ENCODE measurements at regions not wholly inside any gene's neighbourhood (a gene's known extent, or its start where the extent isn't known, plus 50 kb on each side); places are given as distances from the start of the nearest gene placed in this dataset.
A peak's percentile ranks its signal among the peaks of the same experiment; 100 is the strongest.

DNA sequence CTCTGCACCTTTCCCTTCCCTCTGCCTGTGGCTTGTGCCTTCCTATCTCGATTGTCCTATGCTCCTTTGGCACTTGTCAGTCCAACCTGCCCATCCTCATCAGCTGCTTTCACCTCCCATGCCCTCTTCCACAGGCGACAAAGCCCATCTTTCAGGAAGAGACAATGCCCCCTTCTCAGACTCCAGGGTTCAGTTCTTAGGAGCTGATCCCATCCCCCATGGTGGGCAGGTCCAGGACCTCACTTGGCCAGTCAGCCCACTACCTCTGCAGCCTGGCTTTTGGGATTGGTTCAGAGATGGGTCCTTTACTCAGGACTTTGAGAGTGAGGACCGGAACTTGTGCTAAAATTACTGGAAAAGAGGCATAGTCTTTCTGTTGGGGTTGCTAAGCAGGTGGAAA lies 74.0 kb upstream of the NANOS1 start:
- Histone ChIP-seq H3K4me2 (ENCODE audit: low read length) (no peak overlapping the region), H3K79me2 (ENCODE audit: control insufficient read depth, insufficient read depth, low read length, poor library complexity) (peaks cover 4% of the 10 kb centered on the region), H3K23ac (ENCODE audit: low read length) (no peak overlapping the region), H3K27ac (ENCODE audit: low read depth, low read length) (no peak overlapping the region), H2BK12ac (ENCODE audit: low read length) (no peak overlapping the region), H3K4ac (ENCODE audit: low read depth, low read length) (no peak overlapping the region), H4K91ac (ENCODE audit: low read depth, low read length) (no peak overlapping the region), H3K14ac (ENCODE audit: low read length) (no peak overlapping the region), H3K9ac (ENCODE audit: low read length) (no peak overlapping the region), H3K18ac (ENCODE audit: low read length) (no peak overlapping the region), H3K9me3 (ENCODE audit: insufficient read depth, low read depth, low read length) (no peaks in the 10 kb centered on the region), H3K79me1 (ENCODE audit: low read length) (peaks cover 8% of the 10 kb centered on the region), H2AFZ (ENCODE audit: insufficient read depth, low read length, poor library complexity) (no peak overlapping the region), H4K8ac (ENCODE audit: low read depth, low read length) (no peak overlapping the region), H3K4me1 (ENCODE audit: control insufficient read depth in 1 of 2, insufficient read depth in 2 of 2, low read length in 2 of 2) (peaks cover 13 to 16% of the 10 kb centered on the region in 2 experiments), H4K12ac (ENCODE audit: low read depth, low read length) (no peak overlapping the region), H3K27me3 (ENCODE audit: insufficient read depth, low read length) (no peaks in the 10 kb centered on the region), H3K36me3 (ENCODE audit: control insufficient read depth in 1 of 2, insufficient read depth in 2 of 2, low read length in 2 of 2) (no peaks in the 10 kb centered on the region), H2BK5ac (ENCODE audit: low read depth, low read length, poor library complexity) (no peak overlapping the region), H2AK5ac (ENCODE audit: low read length) (no peak overlapping the region), H2BK120ac (ENCODE audit: insufficient read depth, low read length, poor library complexity) (no peak overlapping the region), H3K4me3 (ENCODE audit: low read depth, low read length) (no peak overlapping the region)
- no peak for DNase-seq
- WGBS (ENCODE audit: extremely low coverage, insufficient coverage, insufficient read length) = no CpG with 5 or more reads among the region's 3 CpGs

DNA sequence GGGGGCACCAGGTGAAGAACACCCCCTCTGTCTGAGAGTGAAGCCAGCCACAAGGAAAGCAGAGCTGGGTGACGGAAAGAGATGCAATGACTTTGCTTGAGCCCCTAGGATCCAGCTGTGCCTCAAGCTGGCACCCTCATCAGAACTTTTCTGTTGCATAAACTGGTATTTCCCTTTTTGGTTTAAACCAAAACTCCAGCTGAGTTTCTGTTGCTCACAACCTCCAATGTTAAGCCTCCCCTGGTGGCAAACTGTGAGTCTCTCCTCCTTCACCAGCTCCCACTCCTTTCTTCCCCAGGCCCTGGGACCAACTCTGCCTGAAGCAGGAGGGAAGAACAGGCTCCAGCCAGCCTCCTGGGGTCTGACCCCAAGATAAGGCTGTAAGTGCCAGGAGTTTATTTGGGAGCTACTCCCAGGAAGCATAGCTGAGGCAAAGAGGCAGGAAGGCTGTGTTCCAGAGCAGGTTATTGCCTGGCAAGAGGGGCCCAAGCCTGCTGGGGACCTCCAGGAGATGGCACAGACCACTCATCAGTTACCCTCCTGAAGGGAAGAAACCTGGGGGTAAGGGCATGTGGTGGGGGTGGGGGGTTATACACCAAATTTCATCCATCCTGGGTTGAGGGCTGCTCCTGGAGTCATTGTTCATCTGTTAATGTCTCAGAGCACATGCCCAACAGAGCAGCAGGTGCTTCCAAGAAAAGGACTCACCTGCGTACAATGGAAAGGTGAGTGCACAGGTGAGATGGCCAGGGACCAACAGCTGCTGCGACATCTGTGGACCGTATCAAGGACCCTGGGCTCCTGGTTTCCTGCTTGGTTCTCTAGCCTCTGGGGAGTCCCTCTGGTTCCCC lies 73.3 kb upstream of the NANOS1 start:
- Histone ChIP-seq H3K4ac (ENCODE audit: low read depth, low read length) (no peak overlapping the region), H3K4me3 (ENCODE audit: low read depth, low read length) (no peak overlapping the region), H4K12ac (ENCODE audit: low read depth, low read length) (no peak overlapping the region), H4K91ac (ENCODE audit: low read depth, low read length) (no peak overlapping the region), H3K9me3 (ENCODE audit: insufficient read depth, low read depth, low read length) (no peaks in the 10 kb centered on the region), H3K27ac (ENCODE audit: low read depth, low read length) (no peak overlapping the region), H3K14ac (ENCODE audit: low read length) (no peak overlapping the region), H4K8ac (ENCODE audit: low read depth, low read length) (no peak overlapping the region), H3K27me3 (ENCODE audit: insufficient read depth, low read length) (no peaks in the 10 kb centered on the region), H3K23ac (ENCODE audit: low read length) (no peak overlapping the region), H2BK120ac (ENCODE audit: insufficient read depth, low read length, poor library complexity) (no peak overlapping the region), H3K4me2 (ENCODE audit: low read length) (no peak overlapping the region), H2BK12ac (ENCODE audit: low read length) (no peak overlapping the region), H3K9ac (ENCODE audit: low read length) (no peak overlapping the region), H3K79me1 (ENCODE audit: low read length) (peaks cover 8% of the 10 kb centered on the region), H2AFZ (ENCODE audit: insufficient read depth, low read length, poor library complexity) (no peak overlapping the region), H2AK5ac (ENCODE audit: low read length) (no peak overlapping the region), H3K79me2 (ENCODE audit: control insufficient read depth, insufficient read depth, low read length, poor library complexity) (peaks cover 4% of the 10 kb centered on the region), H3K4me1 (ENCODE audit: control insufficient read depth in 1 of 2, insufficient read depth in 2 of 2, low read length in 2 of 2) (peaks cover 15 to 17% of the 10 kb centered on the region in 2 experiments), H3K18ac (ENCODE audit: low read length) (no peak overlapping the region), H3K36me3 (ENCODE audit: control insufficient read depth in 1 of 2, insufficient read depth in 2 of 2, low read length in 2 of 2) (no peaks in the 10 kb centered on the region), H2BK5ac (ENCODE audit: low read depth, low read length, poor library complexity) (no peak overlapping the region)
- WGBS (ENCODE audit: extremely low coverage, insufficient coverage, insufficient read length) = no CpG with 5 or more reads among the region's 4 CpGs
- peak; percentile 37 to 65 for DNase-seq

DNA sequence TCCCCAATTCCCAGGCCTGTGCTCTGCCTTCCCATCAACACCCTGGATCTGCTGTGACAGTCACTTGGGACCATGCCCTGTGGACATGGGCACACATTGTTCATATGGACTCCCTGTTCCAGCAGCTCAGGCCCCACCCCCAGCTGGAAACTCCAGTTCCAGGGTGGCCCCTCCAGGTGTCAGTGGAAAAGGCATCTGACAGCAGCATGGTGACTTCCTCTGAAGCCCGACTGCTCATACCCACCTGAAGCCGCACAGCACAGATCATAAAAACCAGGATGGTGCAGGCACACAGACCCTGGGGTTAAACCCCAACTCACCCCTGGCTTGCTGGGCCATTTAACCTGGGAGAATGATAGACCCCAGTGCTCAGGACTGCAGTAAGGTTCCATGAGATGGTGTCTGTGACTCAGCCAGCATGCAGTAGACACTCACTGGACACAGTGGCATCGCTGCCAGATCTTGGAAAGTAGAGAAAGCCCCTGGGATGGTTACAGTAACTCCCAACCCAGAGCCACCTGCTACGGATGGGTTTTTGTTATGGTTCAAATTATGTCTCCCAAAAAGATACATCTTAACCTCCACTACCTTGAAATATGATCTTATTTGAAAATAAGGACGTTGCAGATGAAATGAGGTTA lies 72.6 kb upstream of the NANOS1 start:
- H3K27ac ChIP-seq (ENCODE audit: low read depth, low read length) = no peak overlapping the region
- H3K79me2 ChIP-seq (ENCODE audit: control insufficient read depth, insufficient read depth, low read length, poor library complexity) = peaks cover 4% of the 10 kb centered on the region
- peaks cover 8% of the 10 kb centered on the region for H3K79me1 ChIP-seq (ENCODE audit: low read length)
- DNase-seq = no peak
- H2BK5ac ChIP-seq (ENCODE audit: low read depth, low read length, poor library complexity) = no peak overlapping the region
- no peak overlapping the region for H3K23ac ChIP-seq (ENCODE audit: low read length)
- peaks cover 20 to 23% of the 10 kb centered on the region in 2 experiments for H3K4me1 ChIP-seq (ENCODE audit: control insufficient read depth in 1 of 2, insufficient read depth in 2 of 2, low read length in 2 of 2)
- H3K4ac ChIP-seq (ENCODE audit: low read depth, low read length) = no peak overlapping the region
- no peak overlapping the region for H4K91ac ChIP-seq (ENCODE audit: low read depth, low read length)
- H2BK120ac ChIP-seq (ENCODE audit: insufficient read depth, low read length, poor library complexity) = no peak overlapping the region
- H2BK12ac ChIP-seq (ENCODE audit: low read length) = no peak overlapping the region
- H3K9me3 ChIP-seq (ENCODE audit: insufficient read depth, low read depth, low read length) = no peaks in the 10 kb centered on the region
- H3K36me3 ChIP-seq (ENCODE audit: control insufficient read depth in 1 of 2, insufficient read depth in 2 of 2, low read length in 2 of 2) = no peaks in the 10 kb centered on the region
- H3K27me3 ChIP-seq (ENCODE audit: insufficient read depth, low read length) = no peaks in the 10 kb centered on the region
- no peak overlapping the region for H4K8ac ChIP-seq (ENCODE audit: low read depth, low read length)
- H2AFZ ChIP-seq (ENCODE audit: insufficient read depth, low read length, poor library complexity) = no peak overlapping the region
- H3K9ac ChIP-seq (ENCODE audit: low read length) = no peak overlapping the region
- no peak overlapping the region for H3K18ac ChIP-seq (ENCODE audit: low read length)
- H4K12ac ChIP-seq (ENCODE audit: low read depth, low read length) = no peak overlapping the region
- WGBS (ENCODE audit: extremely low coverage, insufficient coverage, insufficient read length) = no CpG with 5 or more reads among the region's 5 CpGs
- no peak overlapping the region for H3K4me3 ChIP-seq (ENCODE audit: low read depth, low read length)
- H3K14ac ChIP-seq (ENCODE audit: low read length) = no peak overlapping the region
- H3K4me2 ChIP-seq (ENCODE audit: low read length) = no peak overlapping the region
- H2AK5ac ChIP-seq (ENCODE audit: low read length) = no peak overlapping the region

DNA sequence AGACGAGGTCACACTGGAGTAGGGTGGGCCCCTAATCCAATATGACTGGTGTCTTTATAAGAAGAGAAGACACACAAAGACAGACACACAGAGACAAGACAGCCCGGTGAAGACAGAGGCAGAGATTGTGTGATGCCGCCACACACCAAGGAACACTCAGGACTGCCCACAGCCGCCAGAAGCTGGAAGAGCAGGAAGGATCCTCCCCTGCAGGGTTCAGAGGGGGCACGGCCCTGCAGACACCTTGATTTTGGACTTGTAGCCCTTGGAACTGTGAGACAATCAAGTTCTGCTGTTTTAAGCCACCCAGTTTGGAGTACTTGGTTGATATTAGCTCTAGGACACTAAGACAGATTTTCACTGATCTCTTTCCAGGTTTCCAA lies 72.1 kb upstream of the NANOS1 start:
- H3K27ac ChIP-seq (ENCODE audit: low read depth, low read length) = no peak overlapping the region

More for the DNA sequence above, 72.1 kb upstream of the NANOS1 start:
- no peak overlapping the region for H2BK120ac ChIP-seq (ENCODE audit: insufficient read depth, low read length, poor library complexity)
- no peak overlapping the region for H2BK5ac ChIP-seq (ENCODE audit: low read depth, low read length, poor library complexity)
- no peak overlapping the region for H4K8ac ChIP-seq (ENCODE audit: low read depth, low read length)
- no peaks in the 10 kb centered on the region for H3K36me3 ChIP-seq (ENCODE audit: control insufficient read depth in 1 of 2, insufficient read depth in 2 of 2, low read length in 2 of 2)
- H2BK12ac ChIP-seq (ENCODE audit: low read length) = no peak overlapping the region
- H3K9ac ChIP-seq (ENCODE audit: low read length) = no peak overlapping the region
- H4K91ac ChIP-seq (ENCODE audit: low read depth, low read length) = no peak overlapping the region
- H3K79me1 ChIP-seq (ENCODE audit: low read length) = peaks cover 10% of the 10 kb centered on the region
- no peak overlapping the region for H3K4ac ChIP-seq (ENCODE audit: low read depth, low read length)
- DNase-seq = no peak
- WGBS (ENCODE audit: extremely low coverage, insufficient coverage, insufficient read length) = no CpG with 5 or more reads among the region's 5 CpGs
- H3K4me3 ChIP-seq (ENCODE audit: low read depth, low read length) = no peak overlapping the region
- H3K4me2 ChIP-seq (ENCODE audit: low read length) = no peak overlapping the region
- no peaks in the 10 kb centered on the region for H3K9me3 ChIP-seq (ENCODE audit: insufficient read depth, low read depth, low read length)
- H3K18ac ChIP-seq (ENCODE audit: low read length) = no peak overlapping the region
- H2AFZ ChIP-seq (ENCODE audit: insufficient read depth, low read length, poor library complexity) = no peak overlapping the region
- peaks cover 4% of the 10 kb centered on the region for H3K79me2 ChIP-seq (ENCODE audit: control insufficient read depth, insufficient read depth, low read length, poor library complexity)
- H2AK5ac ChIP-seq (ENCODE audit: low read length) = no peak overlapping the region
- no peak overlapping the region for H3K23ac ChIP-seq (ENCODE audit: low read length)
- no peak overlapping the region for H3K14ac ChIP-seq (ENCODE audit: low read length)
- peaks cover 23 to 25% of the 10 kb centered on the region in 2 experiments for H3K4me1 ChIP-seq (ENCODE audit: control insufficient read depth in 1 of 2, insufficient read depth in 2 of 2, low read length in 2 of 2)
- H4K12ac ChIP-seq (ENCODE audit: low read depth, low read length) = no peak overlapping the region
- H3K27me3 ChIP-seq (ENCODE audit: insufficient read depth, low read length) = no peaks in the 10 kb centered on the region

All from trophoblast cell (in vitro differentiated cells and primary cell).